ENCODE measurements at regions not wholly inside any gene's neighbourhood (a gene's known extent, or its start where the extent isn't known, plus 50 kb on each side); places are given as distances from the start of the nearest gene placed in this dataset.

GRCh38 chr2:37829616-37830395, 95.3 kb upstream of the RMDN2 start:
- TF ChIP-seq POLR2AphosphoS5 (IDR thresholded peaks at IDR 0.05; ENCODE audit: low read depth, low read length) (no peak), FOXP2 (optimal IDR thresholded peaks at IDR 0.05; ENCODE audit: borderline replicate concordance, extremely low read depth, extremely low read length, insufficient read depth) (no peak), SIN3A (IDR thresholded peaks at IDR 0.05; ENCODE audit: borderline replicate concordance, insufficient read depth, low read length) (no peak), REST (IDR thresholded peaks at IDR 0.05; ENCODE audit: insufficient read depth in 1 of 2, low read depth in 2 of 2, low read length in 2 of 2) (no peak), TAF1 (IDR thresholded peaks at IDR 0.05; ENCODE audit: borderline replicate concordance, insufficient read depth, low read length) (no peak)

- TF ChIP-seq FOXP2 (optimal IDR thresholded peaks at IDR 0.05; ENCODE audit: borderline replicate concordance, extremely low read depth, extremely low read length, insufficient read depth) (no peak), REST (IDR thresholded peaks at IDR 0.05; ENCODE audit: insufficient read depth in 1 of 2, low read depth in 2 of 2, low read length in 2 of 2) (no peak), POLR2AphosphoS5 (IDR thresholded peaks at IDR 0.05; ENCODE audit: low read depth, low read length) (no peak), SIN3A (IDR thresholded peaks at IDR 0.05; ENCODE audit: borderline replicate concordance, insufficient read depth, low read length) (no peak), TAF1 (IDR thresholded peaks at IDR 0.05; ENCODE audit: borderline replicate concordance, insufficient read depth, low read length) (no peak)
Observed at GRCh38 chr2:37830636-37831035, 94.5 kb upstream of the RMDN2 start.

- TF ChIP-seq POLR2AphosphoS5 (IDR thresholded peaks at IDR 0.05; ENCODE audit: low read depth, low read length) (no peak), FOXP2 (optimal IDR thresholded peaks at IDR 0.05; ENCODE audit: borderline replicate concordance, extremely low read depth, extremely low read length, insufficient read depth) (no peak), REST (IDR thresholded peaks at IDR 0.05; ENCODE audit: insufficient read depth in 1 of 2, low read depth in 2 of 2, low read length in 2 of 2) (no peak), TAF1 (IDR thresholded peaks at IDR 0.05; ENCODE audit: borderline replicate concordance, insufficient read depth, low read length) (no peak), SIN3A (IDR thresholded peaks at IDR 0.05; ENCODE audit: borderline replicate concordance, insufficient read depth, low read length) (no peak)
Observed at GRCh38 chr2:37831081-37831780, 93.9 kb upstream of the RMDN2 start.

GRCh38 chr2:37832590-37833197, 92.4 kb upstream of the RMDN2 start:
- TF ChIP-seq SIN3A (IDR thresholded peaks at IDR 0.05; ENCODE audit: borderline replicate concordance, insufficient read depth, low read length) (no peak), FOXP2 (optimal IDR thresholded peaks at IDR 0.05; ENCODE audit: borderline replicate concordance, extremely low read depth, extremely low read length, insufficient read depth) (no peak), REST (IDR thresholded peaks at IDR 0.05; ENCODE audit: insufficient read depth in 1 of 2, low read depth in 2 of 2, low read length in 2 of 2) (no peak), POLR2AphosphoS5 (IDR thresholded peaks at IDR 0.05; ENCODE audit: low read depth, low read length) (no peak), TAF1 (IDR thresholded peaks at IDR 0.05; ENCODE audit: borderline replicate concordance, insufficient read depth, low read length) (no peak)
